ENCODE measurements at regions not wholly inside any gene's neighbourhood (a gene's known extent, or its start where the extent isn't known, plus 50 kb on each side); places are given as distances from the start of the nearest gene placed in this dataset.

DNA sequence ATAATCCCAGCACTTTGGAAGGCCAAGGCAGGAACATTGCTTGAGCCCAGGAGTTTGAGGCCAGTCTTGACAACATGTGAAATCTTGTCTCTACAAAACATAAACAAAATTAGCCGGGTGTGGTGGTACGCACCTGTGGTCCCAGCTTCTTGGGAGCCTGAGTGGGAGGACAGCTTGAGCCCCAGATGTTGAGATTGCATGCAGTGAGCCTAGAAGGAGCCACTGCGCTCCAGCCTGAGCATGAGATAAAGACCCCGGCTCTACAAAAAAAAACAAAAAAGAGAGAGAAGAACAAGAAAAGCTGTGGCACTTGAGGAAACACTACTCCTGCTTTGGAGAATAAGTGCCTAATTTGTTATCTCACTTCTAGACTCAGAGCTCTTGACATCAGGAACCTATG lies 146.6 kb downstream of the GLUL start (continued):
- TF ChIP-seq TCF3 (CRISPR knock-in tag; IDR thresholded peaks at IDR 0.05): peak; percentile 44

DNA sequence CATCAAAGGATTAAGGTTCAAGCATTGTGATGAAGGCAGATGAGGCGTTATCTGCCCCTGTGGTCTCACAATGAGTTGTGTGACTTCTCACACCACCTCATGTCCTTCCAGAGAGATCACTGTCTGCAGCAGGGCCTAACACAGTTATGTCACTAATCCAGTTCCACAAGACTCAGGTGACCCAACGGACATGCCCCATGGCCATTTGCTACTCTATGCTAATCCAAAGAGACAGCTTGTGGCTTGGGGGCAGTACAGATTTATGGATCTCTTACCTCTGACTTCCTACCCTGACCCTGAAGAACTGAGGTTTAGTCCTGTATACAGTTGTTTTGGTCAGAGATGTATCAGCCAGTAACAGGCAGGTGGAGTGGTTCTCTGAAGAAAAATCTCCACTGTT lies 147.1 kb downstream of the GLUL start:
- FAIRE-seq (peak; percentile 46), ATAC-seq (peak; percentile 13; the same call in 1 of the 3 replicates), DNase-seq (ENCODE audit: extremely low read depth in 1 of 4, low spot score in 3 of 4) (no peak)
- Histone ChIP-seq H3K4me2 (ENCODE audit: insufficient read depth, low read length) (no peak overlapping the region), H3K79me2 (ENCODE audit: control insufficient read depth, insufficient read depth, low read length) (no peaks in the 10 kb centered on the region), H4K20me1 (replicated peaks; ENCODE audit: control insufficient read depth, insufficient read depth, low read length) (no peaks in the 10 kb centered on the region), H3K9me1 (ENCODE audit: control insufficient read depth, insufficient read depth, low read length) (no peaks in the 10 kb centered on the region), H3K36me3 (ENCODE audit: control insufficient read depth, insufficient read depth, low read length) (no peaks in the 10 kb centered on the region), H3K27ac (ENCODE audit: extremely low read depth, low read depth, low read length) (no peak overlapping the region), H3K4me1 (replicated peaks in 1 of 2; ENCODE audit: control insufficient read depth in 2 of 2, insufficient read depth in 2 of 2, low read length in 2 of 2) (peaks cover 0 to 8% of the 10 kb centered on the region in 2 experiments; a peak in 3 of 5 replicates), H3K9me3 (replicated peaks; ENCODE audit: control insufficient read depth, insufficient read depth, low read depth, low read length) (no peaks in the 10 kb centered on the region), H2AFZ (ENCODE audit: low read depth, low read length) (no peak overlapping the region), H3K9ac (ENCODE audit: insufficient read depth in 1 of 2, low read depth in 2 of 2, low read length in 2 of 2) (no peak overlapping the region), H3K27me3 (ENCODE audit: control insufficient read depth in 2 of 2, insufficient read depth in 2 of 2, low read length in 2 of 2) (no peaks in the 10 kb centered on the region), H3K4me3 (no peak overlapping the region)
- WGBS (ENCODE audit: insufficient coverage, low coverage, missing lambda C conversion rate): 41% methylated on average over 2 of the region's 2 CpGs
- BruUV-seq (replicated peaks): no TSS peak
- ChIA-PET POLR2A (interaction anchor here (0.8 kb wide), 1 partner anchor 146 kb away, joined by 3 read pairs; no protein-coding TSS in a partner anchor), CTCF (ENCODE audit: low intra/inter-chr PET ratio) (no interaction called here)
- intact Hi-C loops (cut with micrococcal nuclease): no loop called here
- in situ Hi-C loops (cut with MboI): no loop called here
- peak; percentile 11 for TF ChIP-seq MEIS2 (IDR thresholded peaks at IDR 0.05; ENCODE audit: partially characterized antibody)
- TF ChIP-seq NFATC3 (IDR thresholded peaks at IDR 0.05): no peak
- TF ChIP-seq BHLHE40 (IDR thresholded peaks at IDR 0.05; ENCODE audit: low read length): 0 out of 2 replicates have a peak, but pooled peaks have one; percentile 5
- no peak for TF ChIP-seq SIX5 (IDR thresholded peaks at IDR 0.05; ENCODE audit: borderline replicate concordance in 1 of 2, insufficient read depth in 1 of 2, low read depth in 1 of 2, low read length in 2 of 2)
- peak; percentile 18 to 54; a peak in 2 of 4 replicates for TF ChIP-seq KDM1A (IDR thresholded peaks at IDR 0.05)

All from K562 (cell line).